Hematopoietic multipotent progenitor cell (in vitro differentiated cells): ENCODE measurements at regions not wholly inside any gene's neighbourhood (a gene's known extent, or its start where the extent isn't known, plus 50 kb on each side); places are given as distances from the start of the nearest gene placed in this dataset.
"Not testable (repeated sequence)": the region's sequence is repeated elsewhere in the genome, so short reads cannot be mapped to it uniquely, and the experiment has no call there.

ENCODE experiments used
- DNase-seq, 3 donors: peaks; one replicate each; pipeline ENCODE4 v3.0.0-alpha.2; 2011 to 2015; ENCODE audit warnings: low read depth in 2 of 3, low spot score in 2 of 3

DNA sequence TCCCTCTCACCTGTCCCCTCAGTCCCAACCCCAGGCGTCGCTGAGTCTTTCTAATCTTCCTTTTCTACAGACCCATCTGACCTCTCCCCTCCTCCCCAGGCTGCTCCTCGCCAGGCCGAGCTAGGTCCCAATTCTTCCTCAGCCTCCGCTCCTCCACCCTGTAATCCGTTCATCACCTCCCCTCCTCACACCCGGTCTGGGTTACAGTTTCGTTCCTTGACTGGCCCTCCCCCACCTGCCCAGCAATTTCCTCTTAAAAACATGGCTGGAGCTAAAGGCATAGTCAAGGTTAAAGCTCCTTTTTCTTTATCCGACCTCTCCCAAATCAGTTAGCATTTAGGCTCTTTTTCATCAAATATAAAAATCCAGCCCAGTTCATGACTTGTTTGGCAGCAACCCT is 262.0 kb downstream of the SMARCA2 start:
- DNase-seq, result not testable (repeated sequence)

DNA sequence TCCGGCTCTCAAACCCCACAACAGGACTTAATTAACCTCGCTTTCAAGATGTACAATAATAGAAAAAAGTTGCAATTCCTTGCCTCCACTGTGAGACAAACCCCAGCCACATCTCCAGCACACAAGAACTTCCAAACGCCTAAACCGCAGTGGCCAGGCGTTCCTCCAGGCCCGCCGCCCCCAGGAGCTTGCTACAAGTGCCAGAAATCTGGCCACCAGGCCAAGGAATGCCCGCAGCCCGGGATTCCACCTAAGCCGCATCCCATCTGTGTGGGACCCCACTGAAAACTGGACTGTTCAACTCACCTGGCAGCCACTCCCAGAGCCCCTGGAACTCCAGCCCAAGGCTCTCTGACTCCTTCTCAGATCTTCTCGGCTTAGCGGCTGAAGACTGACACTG is 262.5 kb downstream of the SMARCA2 start:
- not testable (repeated sequence) for DNase-seq

DNA sequence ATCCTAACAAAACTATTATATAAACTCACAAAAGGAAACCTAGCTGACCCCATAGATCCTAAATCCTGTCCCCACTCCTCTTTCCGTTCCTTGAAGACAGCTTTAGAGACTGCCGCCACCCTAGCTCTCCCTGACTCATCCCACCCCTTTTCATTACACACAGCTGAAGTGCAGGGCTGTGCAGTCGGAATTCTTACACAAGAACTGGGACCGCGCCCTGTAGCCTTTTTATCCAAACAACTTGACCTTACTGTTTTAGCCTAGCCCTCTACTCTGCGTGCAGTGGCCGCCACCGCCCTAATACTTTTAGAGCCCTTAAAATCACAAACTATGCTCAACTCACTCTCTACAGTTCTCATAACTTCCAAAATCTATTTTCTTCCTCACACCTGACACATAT is 264.0 kb downstream of the SMARCA2 start:
- DNase-seq, result not testable (repeated sequence)

DNA sequence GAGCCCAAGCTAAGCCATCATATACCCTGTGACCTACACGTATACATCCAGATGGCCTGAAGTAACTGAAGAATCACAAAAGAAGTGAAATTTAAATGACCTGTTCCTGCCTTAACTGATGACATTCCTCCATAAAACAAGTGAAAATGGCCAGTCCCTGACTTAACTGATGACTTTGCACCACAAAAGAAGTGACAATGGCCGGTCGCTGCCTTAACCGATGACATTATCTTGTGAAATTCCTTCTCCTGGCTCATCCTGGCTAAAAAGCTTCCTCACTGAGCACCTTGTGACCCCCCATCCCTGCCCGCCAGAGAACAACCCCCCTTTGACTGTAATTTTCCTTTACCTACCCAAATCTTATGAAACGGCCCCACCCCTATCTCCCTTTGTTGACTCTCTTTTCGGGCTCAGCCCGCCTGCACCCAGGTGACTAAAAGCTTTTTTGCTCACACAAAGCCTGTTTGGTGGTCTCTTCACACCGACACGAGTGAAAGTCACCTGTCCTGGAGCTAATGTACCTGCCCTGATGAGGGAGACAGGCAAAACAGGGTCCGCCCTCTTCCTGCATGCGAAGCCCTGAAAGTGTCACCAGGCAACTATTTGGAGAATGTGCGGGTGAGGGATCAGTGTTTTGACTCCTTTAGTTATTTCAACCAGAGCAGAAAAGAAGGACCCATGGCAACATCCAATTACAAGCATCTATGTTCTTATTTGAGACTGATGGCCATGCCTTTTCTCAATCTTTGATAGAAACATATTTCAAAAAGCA is 266.1 kb downstream of the SMARCA2 start:
- no peak for DNase-seq

DNA sequence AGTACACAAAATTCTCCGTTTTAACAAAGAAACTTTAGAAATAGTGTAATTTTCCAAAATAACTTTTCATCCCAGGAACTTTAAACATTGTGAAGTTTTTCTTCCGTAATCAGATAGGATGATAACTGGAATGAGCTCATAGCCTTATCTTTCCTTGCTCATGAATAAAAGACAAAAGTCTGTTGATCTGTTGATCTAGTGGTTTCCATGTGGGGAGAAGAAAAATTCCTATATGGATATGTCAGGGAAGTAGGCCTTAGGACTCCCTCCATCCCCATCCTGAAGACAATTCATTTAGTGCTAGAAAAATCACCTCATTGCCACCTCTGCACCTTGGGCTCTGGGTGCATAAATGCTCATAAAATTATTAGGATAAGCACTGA is 266.6 kb downstream of the SMARCA2 start:
- DNase-seq, result no peak

DNA sequence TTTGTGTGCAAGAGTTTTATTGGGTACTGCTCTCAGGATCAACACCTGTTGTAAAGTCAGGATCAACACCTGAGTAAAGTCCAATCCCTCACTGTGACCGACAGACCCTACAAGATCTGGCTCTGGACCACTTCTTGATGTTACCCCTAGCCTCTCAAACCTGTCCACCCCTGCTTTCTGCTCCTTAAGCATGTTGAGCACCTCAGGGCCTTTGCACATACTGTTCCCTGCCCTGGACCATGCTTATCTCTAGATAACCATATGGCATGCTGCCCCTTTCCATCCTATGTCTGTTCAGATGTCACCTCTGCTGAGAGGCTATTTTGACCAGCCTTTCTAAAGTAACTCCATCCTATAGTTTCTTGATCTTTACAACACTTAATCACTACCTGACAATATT is 269.6 kb downstream of the SMARCA2 start:
- no peak for DNase-seq

DNA sequence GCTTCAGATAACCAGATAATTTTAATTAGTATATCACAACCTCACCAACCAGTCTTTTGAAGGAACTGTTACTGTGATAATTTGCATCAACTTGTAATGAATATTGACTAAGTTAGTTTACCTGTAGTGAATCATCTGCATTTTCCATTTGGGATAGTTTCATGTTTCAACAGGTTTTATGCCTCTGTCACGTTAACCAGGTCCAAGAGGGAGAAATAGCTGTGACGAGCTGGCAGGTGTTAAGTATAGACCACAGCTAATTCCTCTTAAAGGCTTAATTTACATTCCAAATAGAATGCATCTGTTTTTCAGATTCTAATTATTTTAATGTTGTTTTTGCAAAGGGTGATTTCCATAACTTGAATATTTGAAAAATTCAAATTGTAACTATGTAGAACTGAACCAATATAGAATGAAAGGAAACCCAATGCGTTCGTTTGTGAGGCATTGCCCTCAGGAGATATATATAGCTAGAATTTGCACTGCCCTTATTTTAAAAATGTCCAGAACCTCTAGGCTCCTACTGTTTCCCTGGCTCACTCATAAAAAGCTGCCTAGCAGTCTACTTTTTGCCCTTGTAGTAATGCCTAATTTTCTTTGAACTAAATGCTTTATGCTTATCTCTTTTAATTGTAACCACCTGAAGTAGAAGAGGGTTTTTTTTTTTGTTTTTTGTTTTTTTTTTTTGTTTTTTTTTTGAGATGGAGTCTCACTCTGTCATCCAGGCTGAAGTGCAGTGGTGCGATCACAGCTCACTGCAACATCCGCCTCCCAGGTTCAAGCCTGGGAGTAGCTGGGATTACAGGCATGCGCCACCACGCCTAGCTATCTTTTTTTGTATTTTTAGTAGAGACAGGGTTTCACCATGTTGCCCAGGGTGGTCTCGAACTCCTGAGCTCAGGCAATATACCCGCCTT is 270.5 kb downstream of the SMARCA2 start:
- no peak for DNase-seq

DNA sequence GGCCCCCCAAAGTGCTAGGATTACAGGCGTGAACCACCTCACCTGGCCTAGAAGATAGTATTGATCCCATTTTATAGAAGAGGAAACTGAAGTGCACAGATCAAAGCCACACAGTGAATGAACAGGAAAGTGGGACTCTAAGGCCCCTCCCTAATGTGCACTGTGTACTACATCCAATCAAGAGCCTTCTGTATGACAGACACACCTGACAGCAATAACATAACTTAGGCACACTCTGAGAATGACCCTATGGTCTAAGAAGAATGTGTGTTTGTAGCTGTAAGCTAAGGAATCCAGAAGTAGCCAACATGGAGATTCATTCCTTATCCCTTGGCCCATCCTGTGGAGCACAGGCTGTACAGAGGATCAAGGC is 271.2 kb downstream of the SMARCA2 start:
- no peak for DNase-seq

DNA sequence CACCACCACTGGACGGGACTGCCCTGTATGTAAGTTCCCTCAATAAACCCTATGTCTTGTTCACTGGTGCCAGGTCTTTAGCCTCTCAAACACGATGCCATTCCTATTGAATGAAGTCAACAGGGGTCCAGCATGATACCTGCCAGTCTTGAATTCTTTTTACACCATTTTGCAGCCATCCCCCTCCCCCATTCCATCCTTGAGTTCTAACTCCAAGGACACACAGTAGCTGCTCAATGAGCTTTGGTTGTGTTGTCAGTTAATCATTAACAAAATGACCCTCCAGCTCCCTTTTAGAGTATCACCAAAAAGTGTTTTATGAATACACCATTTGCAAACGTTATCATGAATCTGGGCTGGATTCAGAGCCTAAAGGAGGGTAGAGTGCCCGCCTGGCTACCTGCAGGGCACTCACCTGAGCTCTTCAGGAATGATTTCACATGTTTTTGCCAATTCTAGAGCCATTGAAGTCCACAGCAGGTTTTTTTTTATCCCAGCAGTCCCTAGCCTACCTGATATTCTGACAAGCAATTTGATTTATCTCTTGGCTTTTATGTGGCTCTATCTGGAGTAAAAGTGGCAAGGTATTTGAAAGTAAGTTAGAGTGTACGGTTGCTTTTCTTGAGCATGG is 271.8 kb downstream of the SMARCA2 start:
- DNase-seq, result no peak

DNA sequence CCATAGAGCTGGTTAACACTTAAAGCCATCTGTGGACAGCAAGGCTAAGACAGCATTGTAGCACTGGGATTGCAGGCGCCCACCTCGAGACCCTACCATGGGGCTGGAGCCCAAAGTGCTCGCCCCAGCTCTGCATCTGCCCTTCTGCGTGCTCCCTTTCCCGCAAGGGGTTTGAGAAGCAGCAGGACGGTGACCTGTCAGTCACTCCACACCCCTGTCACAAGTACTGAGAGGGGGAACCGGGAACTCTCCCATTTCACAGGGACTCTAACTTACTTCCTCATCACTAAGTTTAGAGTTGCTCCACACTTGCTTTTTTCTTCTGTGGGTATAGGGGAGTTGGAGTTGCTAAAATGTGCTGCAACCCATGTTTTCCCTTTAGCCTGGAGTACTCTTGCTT is 273.2 kb downstream of the SMARCA2 start:
- DNase-seq, result no peak

DNA sequence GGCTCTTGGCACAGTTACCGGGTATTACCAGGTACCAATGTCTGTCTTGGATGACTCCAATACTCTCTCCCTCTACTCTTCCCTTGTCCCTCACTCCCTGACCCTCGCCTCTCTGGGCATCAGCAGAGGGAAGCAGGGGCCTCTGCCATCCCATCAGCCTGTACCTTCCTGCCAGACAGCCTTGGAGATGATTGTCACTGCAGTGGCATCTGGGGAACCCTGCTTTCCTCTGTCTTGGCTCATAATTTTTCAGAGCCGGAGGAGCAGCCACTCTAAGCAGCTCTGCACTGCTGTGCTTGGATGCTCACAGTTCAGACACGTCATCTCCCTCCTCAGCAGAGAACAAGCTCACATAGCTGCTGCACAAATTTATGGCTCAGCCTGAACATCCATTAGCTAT is 274.1 kb downstream of the SMARCA2 start:
- DNase-seq, result no peak

DNA sequence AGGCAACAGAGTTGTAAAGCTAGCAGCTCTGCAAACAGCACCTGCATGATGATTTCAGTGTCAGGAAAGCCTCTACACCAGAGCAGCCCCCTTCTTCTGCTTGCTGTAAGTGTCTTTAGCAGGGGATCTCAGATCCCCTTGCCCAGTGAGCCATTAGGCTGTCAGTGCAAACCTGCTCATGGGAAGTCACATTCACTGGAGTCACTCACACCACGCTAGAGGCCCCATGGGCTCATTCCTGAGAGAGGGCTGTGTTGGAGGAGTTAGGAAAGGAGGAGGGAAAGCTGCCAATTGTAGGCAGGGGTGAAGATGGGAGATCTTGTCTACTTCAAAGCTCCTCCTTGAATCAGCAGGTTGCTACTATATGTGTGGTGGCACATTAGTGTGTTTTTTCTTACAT is 275.2 kb downstream of the SMARCA2 start:
- DNase-seq, result no peak

DNA sequence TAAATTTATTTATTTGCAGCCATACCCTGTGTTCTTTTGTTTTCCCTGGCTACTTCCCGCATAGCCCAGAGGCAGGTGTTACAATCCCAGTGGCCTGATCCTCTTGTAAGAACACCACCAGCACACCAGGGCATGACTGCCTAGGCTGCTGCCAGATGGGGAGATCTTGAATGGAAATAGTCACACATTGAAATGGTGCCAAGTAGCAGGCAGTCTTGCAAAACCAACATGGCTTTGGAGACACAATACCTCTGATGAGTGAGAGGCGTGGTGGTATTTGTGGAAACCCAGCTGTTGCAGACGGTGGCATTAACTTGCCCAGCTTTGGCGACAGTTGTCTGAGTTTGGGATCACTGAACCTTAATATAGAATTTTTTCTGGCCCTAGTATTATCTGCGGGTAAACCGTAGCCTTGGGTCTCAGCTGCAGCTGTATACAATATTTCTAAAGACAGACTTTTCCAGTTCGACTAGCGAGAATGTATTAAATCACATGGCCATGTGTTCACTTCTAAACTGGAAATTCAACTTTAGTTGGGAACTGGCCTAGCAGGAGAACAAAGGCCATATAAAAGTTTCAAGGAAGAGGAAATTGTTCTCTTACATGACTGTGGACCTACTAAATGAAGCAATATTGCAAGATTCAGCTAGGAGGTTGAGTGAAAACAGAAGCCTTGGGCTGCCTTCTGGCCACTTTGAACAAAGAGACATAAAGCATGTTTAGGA is 277.0 kb downstream of the SMARCA2 start:
- DNase-seq, result no peak

DNA sequence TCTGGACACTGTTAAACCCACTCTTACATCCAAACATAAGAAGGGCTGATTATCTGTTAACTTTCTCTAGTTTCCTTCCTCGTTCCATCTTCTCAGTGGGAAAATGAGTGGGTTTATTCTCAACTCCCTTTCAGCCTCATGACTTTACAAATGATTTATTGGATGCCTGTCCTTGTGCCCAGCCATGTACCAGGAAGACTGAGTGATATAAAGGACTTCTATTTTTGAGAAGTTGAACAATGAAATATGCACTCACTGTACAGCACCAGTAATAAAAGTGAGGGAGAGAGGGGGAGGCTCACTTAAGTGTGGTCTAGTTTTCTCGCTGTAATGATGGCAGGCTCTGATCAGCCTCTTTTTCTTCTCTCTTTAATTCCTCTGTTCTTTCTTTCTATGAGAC is 277.6 kb downstream of the SMARCA2 start:
- no peak for DNase-seq

DNA sequence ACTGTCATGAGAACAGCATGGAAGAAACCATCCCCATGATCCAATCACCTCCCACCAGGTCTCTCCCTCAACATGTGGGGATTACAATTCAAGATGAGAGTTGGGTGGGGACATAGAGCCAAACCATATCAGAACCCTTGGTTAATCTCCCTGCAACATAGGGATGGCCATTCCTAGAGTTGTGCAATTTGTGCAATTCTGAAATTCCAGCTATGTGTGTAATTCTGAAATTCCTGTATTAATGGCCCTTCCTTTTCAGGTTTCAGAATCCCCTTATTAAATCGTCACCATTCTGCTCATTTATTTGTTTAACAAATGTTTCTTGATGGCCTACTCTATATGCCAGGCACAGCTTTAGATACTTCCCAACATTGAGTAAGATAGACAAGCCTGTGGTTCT is 282.6 kb downstream of the SMARCA2 start:
- no peak for DNase-seq

DNA sequence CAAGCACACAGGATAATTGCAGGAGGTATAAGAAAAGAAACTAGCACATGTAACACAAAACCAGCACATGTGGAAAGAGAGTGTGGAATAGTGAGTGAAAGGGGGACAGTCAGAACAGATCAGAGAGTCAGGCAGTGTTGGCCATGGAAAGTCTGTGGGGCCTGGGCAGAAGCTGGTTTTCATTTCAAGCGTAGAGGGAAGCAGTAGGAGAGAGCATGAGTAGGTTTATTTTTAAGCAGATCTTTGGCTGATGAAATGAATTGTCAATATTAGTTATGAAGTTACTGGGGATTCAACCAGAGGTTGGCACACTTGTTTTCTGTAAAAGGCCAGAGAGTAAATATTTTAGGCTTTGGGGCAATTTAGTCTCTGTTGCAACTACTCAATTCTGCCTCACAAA is 283.1 kb downstream of the SMARCA2 start:
- no peak for DNase-seq

DNA sequence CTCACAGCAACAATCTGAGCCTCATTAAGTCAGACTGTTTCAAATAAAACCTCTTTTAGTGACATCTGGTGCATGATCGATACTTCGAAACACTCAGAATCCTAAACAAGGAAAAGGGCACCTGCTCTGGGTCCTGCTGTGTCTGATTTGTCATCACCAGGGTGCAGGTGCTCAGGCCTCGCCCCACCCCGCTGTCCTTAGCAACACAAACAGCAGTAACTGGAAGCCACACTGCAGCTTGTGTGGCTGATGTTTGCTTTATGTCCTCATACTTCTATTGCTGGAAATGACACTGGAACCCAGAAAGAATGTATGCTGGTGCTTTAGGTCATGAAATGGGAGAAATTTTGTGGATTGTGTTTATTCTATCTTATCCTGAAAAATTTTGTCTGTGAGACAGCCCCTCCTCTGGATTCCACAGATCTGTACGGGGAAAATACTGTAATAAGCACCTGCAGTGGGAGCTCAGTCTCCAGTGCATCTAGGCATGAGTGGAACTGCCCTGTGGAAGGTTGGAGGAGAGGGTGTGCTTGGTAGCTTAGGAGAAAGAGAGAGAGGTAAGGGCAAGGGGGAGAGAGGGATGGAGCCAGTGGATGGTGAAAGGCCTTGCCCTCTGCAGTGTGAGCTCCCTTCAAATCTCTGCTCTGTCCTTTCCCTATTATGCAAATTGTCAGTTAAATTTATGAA is 284.2 kb downstream of the SMARCA2 start:
- DNase-seq, result no peak

DNA sequence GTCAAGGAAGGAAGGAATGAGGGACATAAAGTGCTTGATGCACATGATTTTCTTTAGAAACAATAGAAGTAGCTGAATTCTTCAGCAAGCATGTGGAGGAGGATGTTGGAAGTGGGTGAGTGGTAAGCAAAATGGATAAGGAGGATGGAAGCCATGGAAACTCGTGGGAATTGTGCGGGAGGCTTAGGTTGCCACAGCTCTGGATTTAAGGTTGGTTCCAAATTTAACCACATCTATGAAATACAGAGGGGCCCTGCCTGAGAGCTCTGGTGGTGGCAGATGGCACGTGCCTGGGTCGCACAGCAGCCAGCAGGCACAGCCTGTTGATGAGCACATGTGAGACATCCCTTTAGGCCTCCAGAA is 284.7 kb downstream of the SMARCA2 start:
- no peak for DNase-seq

DNA sequence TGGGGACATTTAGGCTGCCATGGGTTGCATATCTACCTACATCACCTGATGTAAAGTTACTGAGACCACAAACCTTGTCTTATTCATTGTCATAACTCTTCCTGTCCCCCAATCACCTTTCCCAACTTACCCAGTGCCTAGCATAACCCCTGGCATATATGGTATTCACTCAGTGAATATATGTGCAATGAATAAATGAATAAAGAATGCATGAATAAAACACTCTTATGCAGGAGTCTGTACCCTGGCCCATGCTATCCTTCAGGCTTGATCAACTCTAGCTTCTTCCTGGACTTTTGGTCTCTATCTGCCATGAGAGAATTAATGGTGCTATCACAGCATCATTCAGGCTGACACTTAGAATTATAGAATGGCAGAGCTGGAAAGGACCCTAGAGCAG is 285.2 kb downstream of the SMARCA2 start:
- DNase-seq, result no peak

DNA sequence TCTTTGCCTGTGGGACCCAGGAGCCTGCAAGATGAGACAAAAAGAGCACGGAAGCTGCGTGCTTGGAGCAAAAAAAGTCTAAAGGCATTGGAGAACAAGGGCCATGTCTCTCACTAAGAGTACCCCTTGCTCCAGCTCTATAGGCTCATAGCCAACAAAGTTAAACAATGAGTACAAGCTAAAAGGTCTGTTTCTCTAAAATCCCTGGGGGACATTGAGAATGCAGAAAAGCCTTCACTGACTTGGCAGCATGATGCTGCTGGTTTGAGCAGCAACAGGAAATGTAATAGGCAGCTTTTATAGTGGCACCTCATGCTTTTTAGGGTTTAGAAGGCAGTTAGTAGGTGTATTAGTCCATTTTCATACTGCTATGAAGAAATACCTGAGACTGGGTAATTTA is 287.5 kb downstream of the SMARCA2 start:
- DNase-seq, result no peak

DNA sequence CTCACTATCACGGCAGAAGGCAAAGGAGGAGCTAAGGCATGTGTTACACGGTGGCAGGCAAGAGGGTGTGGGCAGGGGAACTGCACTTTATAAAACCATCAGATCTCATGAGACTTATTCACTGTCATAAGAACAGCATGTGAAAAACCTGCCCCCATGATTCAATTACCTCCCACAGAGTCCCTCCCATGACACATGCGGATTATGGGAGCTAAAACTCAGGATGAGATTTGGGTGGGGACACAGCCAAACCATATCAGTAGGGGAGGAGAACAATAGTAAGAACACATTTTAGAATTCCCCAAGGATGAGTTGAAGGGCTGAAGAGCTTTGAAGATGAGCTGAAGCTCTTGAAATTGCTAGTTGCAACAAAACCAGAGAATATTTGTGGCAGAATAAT is 287.9 kb downstream of the SMARCA2 start:
- no peak for DNase-seq
